ENCODE measurements at regions not wholly inside any gene's neighbourhood (a gene's known extent, or its start where the extent isn't known, plus 50 kb on each side); places are given as distances from the start of the nearest gene placed in this dataset.

DNA sequence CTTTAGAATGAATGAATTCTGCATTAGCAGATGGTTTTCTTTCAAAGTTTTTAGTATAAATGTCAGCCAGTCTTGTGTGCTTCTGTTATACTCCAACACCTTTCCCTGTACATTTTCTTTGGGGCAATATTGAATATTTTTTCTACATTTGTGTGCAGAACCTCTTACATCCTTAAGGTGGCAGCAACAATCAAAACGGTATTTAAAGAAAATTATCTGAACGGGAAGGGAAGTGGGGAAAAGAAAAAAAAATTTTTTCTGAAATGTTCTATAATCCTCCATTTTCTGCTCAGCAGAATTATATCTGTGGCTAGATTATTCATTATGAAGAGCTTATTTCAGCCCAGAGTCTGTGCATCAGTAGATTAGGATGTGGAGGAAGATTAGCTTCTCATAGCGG, 347.3 kb upstream of the RAG2 start:
- no peak for DNase-seq

GRCh38 chr11:36933481-36933880, 335.4 kb upstream of the RAG2 start:
- no peak for DNase-seq

- no peak for DNase-seq
Measured at GRCh38 chr11:36931139-36931538, 333.1 kb upstream of the RAG2 start.

- no peak for DNase-seq
Measured at GRCh38 chr11:36930256-36930655, 332.2 kb upstream of the RAG2 start.

GRCh38 chr11:36929401-36929800, 331.4 kb upstream of the RAG2 start:
- no peak for DNase-seq

GRCh38 chr11:36928621-36929020, 330.6 kb upstream of the RAG2 start:
- no peak for DNase-seq

DNA sequence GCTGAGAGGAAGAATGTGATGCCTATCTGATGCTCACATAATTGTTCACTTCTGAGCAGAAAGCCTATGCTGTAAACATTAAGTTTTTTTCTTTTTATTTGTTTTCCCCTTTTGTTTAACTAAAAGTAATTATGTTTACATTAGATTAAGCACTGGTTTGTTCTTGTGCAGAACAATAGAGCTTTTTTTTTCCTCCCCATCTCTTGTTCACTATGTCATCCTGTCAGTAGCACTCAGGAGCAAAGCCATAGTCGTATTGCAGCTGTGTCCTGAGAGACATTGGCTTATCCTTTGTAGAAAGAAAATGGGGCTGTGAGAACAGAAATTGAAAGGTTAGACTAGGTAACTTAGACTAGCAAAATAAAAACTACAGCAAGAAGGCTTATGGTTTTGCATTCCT, 301.8 kb upstream of the RAG2 start:
- no peak for DNase-seq

DNA sequence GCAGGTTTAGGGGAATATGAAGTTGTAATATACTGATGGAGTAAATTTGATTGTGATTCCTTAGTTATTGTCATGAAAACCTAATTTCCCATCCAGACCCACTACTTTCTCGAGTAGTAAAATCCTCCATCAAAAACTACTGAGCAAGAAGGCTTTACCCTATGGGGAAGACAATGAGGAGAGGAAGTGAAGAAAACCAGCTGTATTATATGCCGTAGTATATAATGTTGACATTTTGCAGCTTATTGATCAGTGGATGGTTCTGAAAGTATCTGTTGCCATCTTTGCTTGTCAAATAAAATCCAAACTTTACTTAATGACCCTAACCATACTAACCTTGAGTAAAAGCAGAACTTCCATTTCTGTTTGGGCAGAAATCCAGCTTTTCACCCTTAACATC, 292.8 kb upstream of the RAG2 start:
- no peak for DNase-seq

DNA sequence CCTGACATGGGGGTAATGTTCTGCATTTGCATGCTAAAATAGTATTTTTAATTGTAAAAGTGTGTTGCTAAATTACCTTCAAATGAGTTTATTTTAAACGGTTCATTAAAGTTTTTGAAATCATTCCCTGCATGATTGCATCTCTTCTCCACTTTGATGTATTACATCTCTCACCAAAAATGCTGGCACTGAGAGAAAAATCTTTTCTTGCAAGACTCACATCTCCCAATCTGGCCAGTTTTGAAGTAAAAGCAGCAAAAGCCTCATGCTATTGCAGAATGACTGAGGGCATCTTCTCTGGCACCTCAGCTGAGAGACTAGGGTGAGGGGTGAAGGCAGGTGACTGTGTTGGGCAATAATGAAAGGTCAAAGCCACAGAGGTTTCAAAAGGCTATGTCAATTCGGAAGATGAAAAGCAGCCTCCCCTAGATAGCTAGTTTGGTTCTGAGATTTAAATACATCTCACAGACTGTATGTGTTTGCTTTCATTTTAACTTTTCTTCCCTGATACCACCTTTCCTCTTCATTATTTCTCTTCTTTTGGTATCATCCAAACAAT, 292.2 kb upstream of the RAG2 start:
- no peak for DNase-seq

- no peak for DNase-seq
Measured at GRCh38 chr11:36885154-36885553, 287.1 kb upstream of the RAG2 start.

- DNase-seq = no peak
Measured at GRCh38 chr11:36878737-36879136, 280.7 kb upstream of the RAG2 start.

DNA sequence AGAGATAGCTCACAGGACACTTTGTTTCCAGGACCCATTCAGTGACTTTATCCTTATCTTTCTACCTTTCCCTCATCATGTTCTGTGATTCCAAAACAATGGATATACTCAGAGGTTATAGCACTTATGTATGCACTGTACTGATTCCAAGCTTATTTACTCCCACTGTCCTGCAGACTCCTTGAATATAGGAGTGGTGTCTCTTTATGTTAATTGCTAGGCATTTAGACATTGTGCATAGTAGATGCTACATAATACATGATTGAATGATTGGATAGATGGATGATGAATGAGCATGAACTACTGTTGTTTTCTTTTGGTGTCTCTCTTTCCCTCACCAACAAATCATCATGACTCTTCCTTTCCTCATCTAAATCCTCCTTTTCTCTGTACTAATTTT, 279.1 kb upstream of the RAG2 start:
- DNase-seq = no peak

DNA sequence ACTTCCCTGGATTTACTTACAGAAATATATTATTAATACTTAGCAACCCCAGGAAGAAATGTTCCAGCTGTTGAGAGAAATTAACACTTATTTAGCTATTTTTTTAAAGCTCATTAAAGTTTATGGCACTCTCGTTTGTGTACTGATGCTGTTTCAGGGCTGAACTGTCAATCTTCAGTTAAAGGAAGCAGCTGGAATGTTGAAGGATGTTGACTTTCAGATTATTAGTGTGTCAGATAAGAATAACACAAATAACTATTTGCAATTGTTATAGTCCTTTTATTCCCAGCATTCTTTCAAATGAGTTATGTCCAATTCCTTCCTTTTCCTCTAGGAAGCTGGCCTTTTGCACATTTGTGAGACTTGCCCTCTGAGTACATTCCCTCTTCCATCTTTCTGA, 278.2 kb upstream of the RAG2 start:
- DNase-seq = no peak

- DNase-seq = no peak
Measured at GRCh38 chr11:36874291-36874690, 276.3 kb upstream of the RAG2 start.

DNA sequence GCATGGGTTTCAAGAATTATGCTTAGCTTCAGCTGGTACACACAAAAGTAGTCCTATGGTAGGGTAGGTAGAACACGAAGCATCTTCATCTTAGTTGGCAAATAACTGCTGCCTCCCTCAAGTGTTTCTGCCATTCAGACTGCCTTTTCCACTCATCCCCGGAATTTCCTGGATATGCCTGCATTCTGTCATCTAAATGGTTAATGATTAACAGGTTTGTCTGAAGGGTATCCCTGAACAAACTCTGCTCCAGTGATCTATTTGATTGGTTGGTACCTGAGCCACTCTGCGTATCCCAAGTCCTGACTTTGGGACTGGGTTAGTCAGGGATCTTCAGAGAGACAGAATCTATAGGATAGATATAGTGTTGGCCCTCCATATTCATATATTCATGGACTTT, 272.3 kb upstream of the RAG2 start:
- DNase-seq = no peak

DNA sequence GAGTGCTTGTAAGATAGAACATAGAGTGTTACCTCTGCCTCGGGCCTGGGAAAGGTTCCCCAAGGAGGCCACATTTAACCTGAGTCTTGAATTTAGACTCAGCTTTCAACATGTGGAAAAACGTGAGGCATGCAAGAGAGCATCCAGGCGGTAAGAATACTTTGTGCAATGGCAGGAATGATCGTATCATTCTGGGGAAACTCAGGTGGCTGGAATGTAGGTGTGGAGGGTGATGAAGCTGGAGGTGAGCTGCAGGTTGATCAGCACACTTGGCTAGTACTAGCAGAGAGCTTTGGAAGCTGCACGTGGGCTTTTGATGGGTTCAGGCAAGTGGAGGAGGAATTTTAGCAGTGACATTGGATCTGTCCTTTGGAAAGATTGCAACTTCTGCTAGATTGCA, 270.3 kb upstream of the RAG2 start:
- no peak for DNase-seq

DNA sequence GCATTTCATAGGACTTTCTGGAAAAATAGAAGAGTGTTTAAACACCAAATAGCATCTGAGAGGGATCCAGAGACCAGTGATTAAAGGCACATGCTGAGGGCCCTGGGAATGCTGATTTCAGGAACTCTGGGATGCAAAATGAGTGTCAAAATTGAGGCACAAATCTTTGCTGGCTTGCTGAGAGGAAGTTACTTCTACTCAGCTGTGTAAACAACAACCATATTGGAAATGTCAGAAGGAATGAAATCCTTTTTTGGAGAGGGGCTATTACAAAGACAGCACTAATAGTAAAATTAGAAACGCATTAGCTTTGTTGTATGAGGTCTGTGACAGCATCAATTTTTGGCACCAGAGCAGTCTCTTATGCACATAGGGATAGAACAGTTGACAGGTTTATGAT, 267.8 kb upstream of the RAG2 start:
- DNase-seq = no peak

- DNase-seq = no peak
Measured at GRCh38 chr11:36854875-36855274, 256.8 kb upstream of the RAG2 start.

GRCh38 chr11:36848660-36849059, 250.6 kb upstream of the RAG2 start:
- DNase-seq = no peak

GRCh38 chr11:36840378-36840777, 242.3 kb upstream of the RAG2 start:
- DNase-seq = no peak

GRCh38 chr11:36837831-36838437, 239.9 kb upstream of the RAG2 start:
- DNase-seq = no peak

GRCh38 chr11:36825251-36825650, 227.2 kb upstream of the RAG2 start:
- DNase-seq = no peak

GRCh38 chr11:36824349-36824748, 226.3 kb upstream of the RAG2 start:
- no peak for DNase-seq

DNA sequence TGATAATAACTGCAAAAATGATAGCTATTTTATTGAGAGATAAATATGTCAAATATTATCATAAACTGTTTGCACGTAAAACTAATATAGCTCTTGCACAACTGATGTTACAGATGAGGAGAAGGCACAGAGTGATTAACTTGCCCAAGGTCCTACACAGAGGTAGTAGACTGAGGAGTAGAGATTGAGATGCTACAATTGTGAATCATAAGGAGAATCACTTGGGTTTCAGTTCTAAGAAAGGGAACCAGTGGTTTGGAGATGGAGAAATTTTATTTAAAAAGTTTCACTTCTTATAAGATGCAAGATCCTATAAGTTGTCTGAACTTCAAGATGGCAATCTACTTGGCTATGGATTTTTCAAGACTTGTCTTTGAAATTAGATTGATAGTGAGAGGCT, 224.8 kb upstream of the RAG2 start:
- DNase-seq = no peak

- DNase-seq = no peak
Measured at GRCh38 chr11:36818410-36818809, 220.4 kb upstream of the RAG2 start.

Measured in effector CD8-positive, alpha-beta T cell (primary cell).